HK-2 (cell line): ENCODE measurements at regions not wholly inside any gene's neighbourhood (a gene's known extent, or its start where the extent isn't known, plus 50 kb on each side); places are given as distances from the start of the nearest gene placed in this dataset.
A peak's percentile ranks its signal among the peaks of the same experiment; 100 is the strongest.

Source experiments
- DNase-seq: peaks from one replicate; pipeline ENCODE4 v3.0.0-alpha.2; 2018; ENCODE audit not compliant: unreplicated experiment

DNA sequence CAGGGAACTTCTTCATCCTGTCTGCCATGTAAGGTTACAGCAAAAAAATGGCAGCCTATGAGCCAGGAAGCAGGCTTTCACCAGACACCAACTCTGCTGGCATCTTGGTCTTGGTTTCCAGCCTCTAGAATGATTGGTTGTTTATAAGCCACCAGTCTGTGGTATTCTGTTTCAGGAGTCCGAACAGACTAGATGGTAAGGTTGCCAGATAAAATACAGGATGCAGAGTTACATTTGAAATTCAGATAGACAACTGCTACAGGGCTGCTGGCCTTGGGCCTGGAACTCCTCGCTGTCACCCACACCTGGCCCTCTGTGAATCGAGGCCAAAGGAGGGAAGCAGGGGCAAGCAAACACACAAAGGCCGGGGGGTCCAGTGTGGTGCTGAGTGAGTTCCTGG, 478.8 kb upstream of the CCL2 start:
- no peak for DNase-seq

DNA sequence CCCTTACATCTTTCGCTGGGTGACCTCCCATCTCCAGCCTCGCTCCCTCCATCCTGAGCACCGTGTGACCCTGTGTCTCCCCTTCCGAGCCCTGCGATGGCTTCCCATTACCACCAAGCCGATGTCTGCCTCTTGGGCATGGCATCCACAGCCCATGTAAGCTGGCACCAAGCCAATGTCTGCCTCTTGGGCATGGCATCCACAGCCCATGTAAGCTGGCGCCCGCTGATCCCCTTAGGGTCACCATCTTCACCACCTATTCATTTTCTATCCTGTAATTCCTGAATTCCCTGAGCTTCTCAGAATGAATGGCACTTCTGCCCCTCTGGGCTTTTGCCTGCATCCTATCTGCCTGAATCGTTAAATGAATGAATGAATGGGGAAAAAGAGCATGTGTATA, 478.2 kb upstream of the CCL2 start:
- DNase-seq, result no peak

DNA sequence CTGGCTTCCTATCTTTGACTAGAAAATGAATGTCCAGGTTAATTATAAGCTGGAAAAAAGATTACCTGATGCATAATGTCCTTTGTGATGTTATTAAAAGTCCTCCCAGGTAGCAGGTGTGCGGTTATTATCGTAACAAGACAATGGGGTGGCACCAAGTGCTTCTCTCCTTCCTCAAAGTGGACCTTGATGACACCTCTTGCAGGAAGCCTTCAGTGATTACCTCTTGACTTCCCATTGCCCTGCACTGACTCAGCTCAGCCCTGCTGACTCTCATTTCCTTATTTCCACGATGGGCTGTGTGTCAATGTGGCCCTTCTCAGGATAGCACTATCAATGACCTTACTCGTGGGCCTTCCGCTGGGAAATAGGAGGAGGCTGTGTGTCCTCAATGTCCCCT, 477.4 kb upstream of the CCL2 start:
- DNase-seq, result no peak

DNA sequence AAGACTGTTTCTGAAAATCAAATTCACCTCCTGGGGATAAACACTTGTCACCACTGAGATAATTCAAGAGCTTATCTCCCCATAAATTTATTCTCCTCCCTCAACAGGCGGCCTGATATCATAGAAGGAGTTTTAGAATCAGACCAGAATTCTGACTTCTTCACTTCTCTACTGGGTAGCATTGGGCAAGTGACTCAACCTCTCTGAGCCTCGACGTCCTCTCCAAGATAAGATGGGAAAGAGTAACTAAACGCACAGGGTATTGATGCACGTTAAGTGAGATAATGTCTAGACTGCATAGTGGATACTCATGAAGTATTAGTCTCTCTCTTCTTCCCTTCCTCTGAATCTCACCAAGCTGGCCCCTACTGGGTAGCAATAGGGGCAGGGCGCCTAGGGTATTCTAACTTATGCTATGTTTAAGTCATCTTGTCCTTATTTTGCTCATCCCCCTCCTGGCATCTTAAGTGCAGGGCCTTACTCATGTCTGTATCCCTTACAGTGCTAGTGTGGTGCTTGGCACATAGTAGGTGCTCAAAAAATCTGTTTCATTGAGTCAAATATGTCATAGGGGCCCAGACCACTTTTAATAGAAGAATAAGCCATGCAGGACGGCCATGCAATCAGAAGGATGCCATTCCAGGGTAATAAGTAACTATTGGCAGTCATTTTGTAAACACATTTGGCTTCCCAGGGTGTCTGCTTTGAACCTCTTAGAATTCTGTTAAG, 476.4 kb upstream of the CCL2 start:
- no peak for DNase-seq

DNA sequence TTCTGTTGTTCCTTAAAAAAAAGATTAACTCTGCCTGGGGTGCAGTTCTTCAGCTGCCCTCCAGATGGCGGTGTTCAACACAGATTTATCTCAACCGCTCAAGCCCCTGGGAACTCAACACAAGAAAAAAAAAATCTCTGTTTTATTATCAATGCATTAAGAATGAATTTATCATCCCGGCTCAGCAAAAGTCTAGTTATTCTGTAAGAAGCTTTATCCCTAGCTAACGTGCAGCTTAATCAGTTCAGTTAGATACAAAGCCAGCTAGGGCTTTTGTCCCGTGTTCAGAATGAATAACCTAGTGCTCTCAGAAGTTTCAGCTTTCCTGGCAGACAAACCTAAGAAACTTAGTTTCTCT, 475.9 kb upstream of the CCL2 start:
- DNase-seq, result peak; percentile 54

DNA sequence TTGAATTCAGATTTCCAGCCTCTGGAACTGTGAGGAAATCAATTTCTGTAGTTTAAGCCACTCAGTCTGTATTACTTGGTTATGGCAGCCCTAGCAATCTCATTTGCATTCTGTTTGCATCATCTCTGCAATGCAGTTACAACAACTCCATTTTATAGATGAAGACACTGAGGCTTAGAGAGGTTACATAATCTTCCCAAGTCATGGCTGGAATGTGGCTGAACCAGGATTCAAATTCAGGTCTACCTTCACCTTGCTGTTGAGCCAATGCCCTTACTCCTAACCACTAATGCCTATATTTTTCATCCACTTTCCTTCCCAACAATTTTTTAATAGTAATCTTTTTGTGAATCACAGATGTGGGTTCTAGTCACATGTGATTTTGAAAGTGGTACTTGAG, 469.8 kb upstream of the CCL2 start:
- DNase-seq, result no peak

DNA sequence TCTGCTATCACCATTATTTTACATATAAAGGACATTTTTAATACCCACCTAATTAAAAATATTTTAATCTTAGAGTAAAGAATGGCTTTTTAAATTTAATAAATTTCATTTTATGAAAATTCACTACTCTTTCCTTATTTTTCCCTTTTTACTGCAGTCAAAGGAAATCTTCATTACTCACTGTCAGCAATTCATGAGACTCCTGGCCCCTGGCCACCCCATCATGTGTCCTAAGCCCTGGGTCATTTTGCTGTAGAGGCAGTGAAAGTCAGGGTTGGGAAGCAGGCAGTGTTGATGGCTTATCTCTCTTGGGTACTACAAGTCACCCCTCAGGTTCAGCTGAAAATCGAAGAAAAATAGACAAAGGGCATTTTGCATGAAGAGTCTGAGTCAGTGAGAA, 468.6 kb upstream of the CCL2 start:
- DNase-seq, result no peak

DNA sequence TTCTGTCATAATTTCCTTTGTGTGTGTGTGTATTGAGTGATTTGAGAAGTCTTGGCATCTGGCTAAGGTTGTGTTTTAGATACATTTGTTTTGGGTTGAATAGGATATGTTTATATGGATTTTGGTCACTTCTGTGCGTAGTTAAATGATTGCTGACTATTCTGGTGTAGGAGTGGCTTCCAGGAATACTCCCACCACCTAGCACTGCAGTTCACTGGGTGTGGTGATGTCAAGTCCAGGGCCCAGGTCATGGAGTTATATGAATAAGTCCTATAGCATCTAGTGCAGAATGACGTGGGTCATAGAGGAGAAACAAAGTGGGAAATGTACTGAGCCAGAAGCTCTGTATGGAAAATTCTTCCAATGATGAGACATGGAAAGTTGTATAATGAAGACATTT, 465.4 kb upstream of the CCL2 start:
- no peak for DNase-seq

DNA sequence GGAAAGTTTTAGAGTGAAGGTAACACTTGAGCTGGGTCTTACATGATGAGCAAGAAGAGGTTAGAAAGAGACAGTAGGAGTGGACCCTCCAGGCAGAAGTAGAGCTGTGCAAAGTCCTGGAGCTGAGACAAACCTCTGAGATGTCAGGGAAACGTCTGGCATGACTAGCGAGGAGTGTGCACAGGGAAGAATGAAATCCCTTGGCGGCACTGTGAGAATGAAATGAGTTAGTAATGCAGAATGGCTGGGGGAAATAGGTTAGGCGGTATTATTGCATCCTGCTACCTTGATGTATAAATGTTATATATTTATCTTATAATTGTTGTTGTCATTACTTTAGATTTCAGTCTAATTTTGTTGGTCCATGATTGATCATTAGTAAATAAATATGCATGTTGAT, 457.9 kb upstream of the CCL2 start:
- DNase-seq, result no peak

DNA sequence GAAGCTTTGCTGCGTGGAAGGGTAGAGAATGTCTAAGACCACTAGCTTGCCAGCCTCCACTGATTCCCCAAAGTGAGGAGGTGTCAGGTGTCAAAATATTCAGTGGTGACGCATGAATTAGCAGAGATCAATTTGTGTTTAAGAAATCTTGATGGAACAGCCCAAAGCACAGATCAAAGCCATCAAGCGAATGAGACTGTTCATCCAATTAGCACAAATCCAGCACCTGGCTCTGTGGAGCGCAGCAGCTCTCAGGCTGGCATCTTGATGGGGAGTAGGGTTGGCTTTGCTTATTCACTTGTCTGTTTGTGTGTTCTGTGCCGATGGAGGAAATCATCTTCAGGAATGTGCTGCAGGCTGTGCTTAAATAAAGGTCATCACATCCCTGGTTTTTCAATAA, 456.8 kb upstream of the CCL2 start:
- DNase-seq, result no peak

DNA sequence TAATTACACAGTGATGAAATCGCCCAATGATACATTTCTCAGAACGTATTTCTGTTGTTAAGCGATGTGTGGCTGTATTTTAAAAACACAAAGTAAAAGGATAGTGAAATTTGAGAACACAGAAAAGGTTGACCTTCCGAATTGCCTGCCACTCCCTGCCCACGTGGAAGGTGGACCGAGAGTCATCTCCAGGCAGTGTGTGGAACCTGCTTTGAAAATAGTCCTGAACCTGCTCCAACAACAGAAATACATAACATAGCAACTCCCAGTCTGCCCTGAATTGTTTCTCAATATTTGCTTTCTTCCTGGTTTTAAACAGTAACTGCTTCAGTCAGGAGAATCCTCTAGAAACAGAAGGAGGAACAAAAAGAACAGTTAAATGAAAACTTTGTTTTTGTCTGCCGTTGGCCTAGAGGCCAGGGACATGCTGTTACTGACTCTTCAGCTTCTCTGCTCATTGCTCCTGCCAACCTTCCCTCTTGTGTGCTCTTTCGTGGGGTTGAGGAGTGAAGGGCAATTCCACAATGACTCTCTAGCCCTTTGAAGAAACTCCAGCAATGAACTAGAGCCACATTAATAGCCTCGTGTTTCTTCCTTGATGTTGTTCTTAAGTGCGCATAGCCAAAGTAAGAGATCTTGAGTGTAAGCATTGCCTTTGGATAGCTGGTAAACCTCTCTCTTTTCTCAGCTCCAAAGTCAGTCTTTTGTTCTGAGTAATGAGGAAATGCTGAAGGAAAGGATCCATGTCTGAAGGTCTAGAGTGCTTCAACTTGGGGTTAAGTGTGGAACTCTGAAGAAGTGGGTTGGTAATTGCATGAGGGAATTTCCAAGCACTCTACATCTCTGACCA, 452.5 kb upstream of the CCL2 start:
- DNase-seq, result no peak

DNA sequence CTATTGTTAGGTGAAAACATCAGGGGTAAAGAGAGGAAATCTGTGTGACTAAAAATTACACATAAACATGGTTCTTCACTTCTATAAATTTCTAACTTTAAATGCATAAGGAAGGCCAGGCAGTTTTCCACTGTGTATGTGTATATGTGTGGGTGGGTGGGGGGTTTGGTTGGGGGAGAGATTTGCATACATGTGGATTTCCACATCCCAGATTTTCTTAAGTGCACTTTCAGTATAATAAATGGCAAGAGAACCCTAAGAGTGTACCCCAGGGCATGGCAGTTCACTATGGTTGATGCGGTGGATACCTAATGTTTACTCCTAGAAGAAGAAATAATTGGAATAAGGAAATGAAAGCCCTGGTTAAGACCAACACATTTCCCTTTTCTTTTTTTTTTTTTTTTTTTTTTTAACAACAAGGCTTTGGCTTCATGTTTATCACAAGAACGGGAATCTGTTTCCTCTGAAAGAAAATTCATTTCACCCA, 451.8 kb upstream of the CCL2 start:
- no peak for DNase-seq

DNA sequence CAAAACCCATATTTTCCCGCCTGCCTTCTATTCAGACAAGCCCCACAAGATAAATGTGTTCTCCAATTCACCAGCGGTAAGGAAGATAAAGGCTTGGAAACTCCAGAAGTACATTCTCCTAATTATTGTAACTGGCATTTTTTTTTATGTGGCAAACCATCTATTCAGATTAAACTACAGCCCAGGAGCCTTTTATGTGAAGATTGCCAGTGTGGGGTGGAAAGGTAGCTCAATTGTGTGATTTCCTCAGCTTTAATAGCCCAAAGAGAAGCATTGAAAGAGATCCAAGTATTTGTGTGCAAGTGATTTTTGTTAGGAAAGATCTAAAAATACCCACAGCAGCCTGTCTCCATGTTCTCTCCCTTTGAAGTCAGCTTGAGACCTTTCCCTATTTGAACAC, 451.4 kb upstream of the CCL2 start:
- DNase-seq, result no peak

DNA sequence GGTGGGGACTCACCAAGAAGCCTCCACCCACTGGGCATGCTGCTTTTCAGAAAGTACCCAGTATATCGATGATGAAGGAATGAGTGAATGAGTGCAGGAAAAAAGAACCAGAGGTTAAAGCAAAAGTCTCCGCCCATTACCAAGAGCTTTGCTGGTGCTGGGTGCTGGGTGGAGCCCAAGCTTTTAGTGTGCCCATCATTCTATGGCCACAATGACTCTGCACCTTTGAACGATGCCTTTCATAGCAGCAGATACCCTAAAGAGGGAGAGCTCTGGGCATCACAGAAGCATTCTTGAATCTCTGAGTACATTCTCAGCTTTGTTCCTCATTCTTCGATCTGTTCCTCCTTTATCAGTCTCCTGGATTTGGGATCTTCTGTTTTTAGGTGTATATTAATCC, 450.7 kb upstream of the CCL2 start:
- no peak for DNase-seq

DNA sequence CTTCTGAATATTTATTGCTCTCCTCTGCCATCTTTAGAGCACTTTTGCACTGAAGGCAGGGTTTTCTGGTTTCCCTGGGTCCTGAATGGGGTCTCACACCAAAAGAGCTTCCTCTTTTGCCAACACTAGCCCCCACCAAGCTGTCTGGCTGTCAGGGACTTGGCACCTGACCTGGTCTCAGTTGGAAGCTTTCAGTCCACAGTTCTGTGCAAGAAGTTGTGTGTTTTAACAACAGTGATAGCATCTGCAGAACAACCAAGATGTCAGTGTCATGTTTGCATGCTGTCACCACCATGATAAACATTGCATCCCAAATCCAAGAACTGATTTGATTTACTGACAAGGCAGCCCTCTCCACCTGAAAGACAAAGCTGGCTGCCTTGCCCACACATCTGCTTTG, 448.5 kb upstream of the CCL2 start:
- DNase-seq, result no peak

DNA sequence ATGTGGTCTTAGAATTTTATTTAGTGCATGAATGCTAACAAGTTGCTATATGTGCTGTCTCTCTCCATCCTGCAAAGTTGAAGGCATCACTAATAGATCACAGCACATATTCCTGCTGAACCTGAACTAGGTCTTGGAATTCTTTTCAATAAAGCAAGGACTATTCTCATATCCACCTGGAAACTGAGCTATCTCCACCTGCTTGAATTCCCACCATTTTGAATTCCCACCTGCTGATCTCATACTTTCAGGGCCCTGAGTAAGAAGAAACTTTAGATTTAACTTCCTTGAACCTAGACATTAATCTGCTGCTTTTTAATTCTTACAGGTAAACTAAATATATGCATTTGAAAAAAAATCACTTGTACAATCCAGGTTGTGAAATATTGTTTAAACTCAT, 445.3 kb upstream of the CCL2 start:
- no peak for DNase-seq

DNA sequence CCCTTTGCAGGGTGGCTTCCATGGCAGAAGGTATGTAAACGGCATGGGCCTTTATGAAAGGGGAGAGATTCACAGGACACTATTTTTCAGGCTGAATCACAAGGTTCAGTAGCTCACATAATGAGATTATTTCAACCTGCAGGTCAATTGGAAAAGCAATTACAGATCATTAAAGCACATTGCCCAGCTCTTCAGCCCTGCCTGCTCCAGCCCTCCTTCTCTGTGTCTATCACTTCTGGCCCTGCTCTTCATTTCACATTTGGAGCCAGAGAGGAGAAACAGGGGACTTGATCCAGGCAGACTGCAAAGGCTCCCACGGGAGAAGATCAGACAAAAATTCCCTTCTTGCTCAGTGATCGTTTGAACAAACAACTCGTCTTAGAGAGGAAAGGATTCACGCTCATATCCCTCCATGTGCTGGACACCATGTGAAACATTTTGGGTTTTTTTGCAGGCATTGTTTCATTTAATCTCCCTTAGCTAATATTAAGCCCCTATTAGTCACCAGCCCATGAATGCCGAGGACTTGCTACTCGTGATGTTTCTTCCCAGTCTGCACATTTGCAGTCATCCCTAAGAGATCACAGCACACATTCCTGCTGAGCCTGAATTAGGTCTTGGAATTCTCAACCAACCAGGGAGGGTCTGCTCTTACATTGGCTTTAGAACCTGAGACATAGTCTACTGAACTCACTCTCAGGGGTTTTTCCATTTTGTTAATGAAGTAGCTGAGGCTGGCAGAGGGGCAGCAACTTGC, 443.9 kb upstream of the CCL2 start:
- DNase-seq, result no peak

DNA sequence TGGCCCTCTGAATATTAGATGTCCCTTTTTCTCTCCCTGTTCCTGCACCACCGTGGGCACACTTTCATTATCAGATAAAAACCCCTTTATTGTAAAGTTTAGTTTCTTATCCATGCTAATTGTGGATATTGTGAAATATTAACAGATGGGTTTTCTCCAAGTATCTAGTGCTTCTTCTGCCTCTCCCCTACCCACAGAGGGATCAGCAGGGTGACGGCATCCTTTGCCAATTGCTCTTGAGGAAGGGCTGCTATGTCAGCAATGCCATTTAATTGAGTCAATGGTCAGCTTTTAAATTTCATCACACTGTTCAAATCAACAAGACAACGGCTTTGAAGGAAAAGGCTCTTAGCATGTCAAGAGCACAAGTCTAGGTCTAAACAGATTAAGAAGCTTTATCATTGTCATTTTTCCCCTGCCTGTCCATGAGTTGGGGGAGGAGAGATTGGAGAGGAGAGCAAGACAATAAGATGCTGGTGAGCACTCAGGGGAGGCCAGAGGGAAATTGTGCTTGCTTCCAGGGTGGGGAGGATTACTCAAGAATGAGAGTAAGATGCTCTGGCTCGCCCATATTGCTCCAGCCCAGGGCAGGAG, 443.0 kb upstream of the CCL2 start:
- no peak for DNase-seq

DNA sequence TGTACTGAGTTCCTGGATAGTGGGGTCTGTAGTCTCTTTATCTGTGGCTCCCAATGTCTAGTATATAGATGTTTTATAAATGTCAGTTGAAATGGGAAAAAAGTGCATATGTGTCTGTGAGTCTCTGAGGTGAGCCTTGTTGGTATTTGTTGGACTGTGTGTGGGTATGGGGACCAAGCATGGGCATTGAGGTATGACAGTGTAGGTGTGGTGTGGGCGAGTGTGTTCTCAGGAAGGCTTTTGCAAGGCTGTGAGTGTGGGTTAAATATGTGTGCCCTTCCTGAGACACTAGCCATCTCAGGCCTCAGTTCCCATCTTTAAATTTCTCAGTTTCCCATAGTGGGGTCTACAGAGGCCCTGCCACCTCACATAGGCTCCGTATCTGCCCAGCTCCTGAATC, 440.2 kb upstream of the CCL2 start:
- no peak for DNase-seq

DNA sequence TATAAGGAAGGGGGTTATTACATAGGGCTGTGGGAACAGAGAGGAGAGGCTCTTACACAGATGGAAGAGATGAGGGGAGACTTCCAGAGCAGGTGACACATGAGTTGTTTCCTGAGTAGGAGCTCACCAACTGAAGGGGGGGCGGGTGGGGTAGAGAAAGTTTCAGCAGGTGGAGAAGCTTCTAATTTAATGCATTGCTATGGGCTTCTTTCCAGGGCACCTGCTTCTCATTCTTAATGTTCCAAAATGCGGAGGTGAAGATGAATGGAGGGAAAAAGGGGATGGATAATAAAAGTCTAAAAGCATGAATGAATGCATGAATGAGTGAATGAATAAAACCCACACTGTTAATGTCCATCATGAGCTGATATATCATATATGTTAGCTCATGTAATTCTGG, 439.0 kb upstream of the CCL2 start:
- DNase-seq, result no peak

DNA sequence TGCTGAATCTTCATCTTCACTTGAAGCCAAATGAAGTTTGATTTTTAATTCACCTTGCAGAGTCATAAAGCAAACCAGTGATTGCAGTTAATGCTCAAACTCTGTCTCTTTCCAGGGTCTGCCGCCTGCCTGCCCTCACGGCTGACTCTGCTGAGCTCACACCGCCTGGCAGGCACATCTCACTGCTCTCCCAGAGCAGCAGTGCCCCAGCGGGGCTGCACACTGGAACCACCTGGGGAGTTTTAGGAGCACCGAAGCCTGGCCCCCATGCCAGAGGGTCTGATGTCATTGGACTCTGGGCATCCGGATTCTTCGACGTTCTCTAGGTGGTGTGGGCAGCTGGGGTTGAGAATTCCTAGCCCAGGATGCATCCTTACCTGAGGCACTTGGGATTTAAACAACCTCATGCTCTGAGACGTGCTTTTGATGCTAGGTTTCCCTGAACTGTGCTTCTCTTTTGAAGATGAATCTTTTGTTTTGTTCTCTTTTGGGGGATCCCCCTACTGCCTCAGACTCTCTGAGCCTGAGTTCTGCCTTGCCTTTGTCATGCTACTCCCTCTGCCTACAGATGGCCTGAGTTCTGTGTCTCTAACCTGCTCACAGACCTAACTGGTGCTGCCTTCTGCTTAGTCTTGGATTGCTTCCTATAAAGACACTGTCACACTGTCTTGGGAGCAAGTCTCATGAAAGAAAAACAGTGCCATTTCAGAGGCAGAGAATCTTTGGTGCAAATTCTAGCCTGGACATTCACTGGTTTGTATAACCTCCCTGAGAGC, 438.1 kb upstream of the CCL2 start:
- no peak for DNase-seq

DNA sequence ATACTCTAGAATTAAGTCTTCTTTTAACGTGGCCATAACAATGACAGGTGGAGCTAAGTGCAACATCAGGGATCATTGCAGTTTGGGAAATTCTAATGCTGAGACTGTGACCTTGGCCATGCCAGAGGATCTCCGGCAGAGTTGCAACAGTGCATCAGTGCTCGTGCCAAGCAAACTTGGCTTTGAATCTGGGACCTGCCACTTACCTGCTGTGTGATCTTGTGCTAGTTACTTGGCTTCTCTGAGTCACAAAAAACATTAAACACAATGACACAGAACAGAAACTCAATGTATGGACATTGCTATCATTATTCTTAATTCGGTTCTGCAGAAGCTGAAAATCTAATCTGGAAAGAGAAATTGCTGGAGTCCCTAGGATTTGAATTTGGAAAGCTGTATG, 435.5 kb upstream of the CCL2 start:
- no peak for DNase-seq
